ENCODE measurements at regions not wholly inside any gene's neighbourhood (a gene's known extent, or its start where the extent isn't known, plus 50 kb on each side); places are given as distances from the start of the nearest gene placed in this dataset.

GRCh38 chr16:73670836-73671820 is 623.2 kb upstream of the ZFHX3 start:
- no peak overlapping the region for H2BK120ac ChIP-seq (ENCODE audit: low read depth, low read length)
- H3K4me1 ChIP-seq (ENCODE audit: control insufficient read depth, insufficient read depth, low read depth, low read length) = no peaks in the 10 kb centered on the region
- no peak overlapping the region for H4K91ac ChIP-seq (ENCODE audit: low read length)
- no peak overlapping the region for H3K14ac ChIP-seq (ENCODE audit: low read length in 2 of 2)
- H2BK12ac ChIP-seq (ENCODE audit: low read length in 2 of 2) = no peak overlapping the region
- 67% methylated on average over 9 of the region's 11 CpGs for WGBS
- peaks cover 10% of the 10 kb centered on the region for H3K9me3 ChIP-seq (ENCODE audit: control insufficient read depth, low read length)
- no peaks in the 10 kb centered on the region for H3K27me3 ChIP-seq (ENCODE audit: control insufficient read depth in 1 of 2, insufficient read depth in 1 of 2, low read length in 2 of 2)
- no peak overlapping the region for H3K4ac ChIP-seq (ENCODE audit: low read depth in 1 of 2, low read length in 2 of 2)
- H2BK15ac ChIP-seq (ENCODE audit: low read depth, poor library complexity, severe bottlenecking) = no peak overlapping the region
- H4K8ac ChIP-seq (ENCODE audit: low read length) = no peak overlapping the region
- H3K27ac ChIP-seq (ENCODE audit: low read length, poor library complexity, severe bottlenecking) = no peak overlapping the region
- no peaks in the 10 kb centered on the region for H3K79me1 ChIP-seq (replicated peaks; ENCODE audit: low read length, poor library complexity, severe bottlenecking)
- no peak overlapping the region for H3K18ac ChIP-seq (ENCODE audit: low read depth in 1 of 2, low read length in 2 of 2)
- H3K23ac ChIP-seq (ENCODE audit: low read length in 2 of 2) = no peak overlapping the region
- no peak overlapping the region for H3K9ac ChIP-seq (ENCODE audit: low read length)
- no peak for DNase-seq
- no peak overlapping the region for H3K4me3 ChIP-seq (ENCODE audit: insufficient read depth in 1 of 2, low read depth in 1 of 2, low read length in 2 of 2)
- H2AK5ac ChIP-seq (ENCODE audit: low read length, severe bottlenecking) = no peak overlapping the region
- H3K36me3 ChIP-seq (ENCODE audit: control insufficient read depth in 1 of 2, insufficient read depth in 2 of 2, low read depth in 1 of 2, low read length in 2 of 2) = no peaks in the 10 kb centered on the region
- H3K4me2 ChIP-seq (ENCODE audit: low read length, poor library complexity, severe bottlenecking) = no peak overlapping the region
- no peak overlapping the region for H2AFZ ChIP-seq (ENCODE audit: low read depth, low read length)
- no peak overlapping the region for H2BK5ac ChIP-seq (ENCODE audit: low read depth, low read length, poor library complexity, severe bottlenecking)

- H3K18ac ChIP-seq (ENCODE audit: low read depth in 1 of 2, low read length in 2 of 2) = no peak overlapping the region
- H2BK120ac ChIP-seq (ENCODE audit: low read depth, low read length) = no peak overlapping the region
- 53% methylated on average over 3 of the region's 4 CpGs for WGBS
- H3K9me3 ChIP-seq (ENCODE audit: control insufficient read depth, low read length) = peaks cover 4% of the 10 kb centered on the region
- no peak overlapping the region for H3K9ac ChIP-seq (ENCODE audit: low read length)
- H3K4ac ChIP-seq (ENCODE audit: low read depth in 1 of 2, low read length in 2 of 2) = no peak overlapping the region
- no peaks in the 10 kb centered on the region for H3K79me1 ChIP-seq (replicated peaks; ENCODE audit: low read length, poor library complexity, severe bottlenecking)
- H3K4me2 ChIP-seq (ENCODE audit: low read length, poor library complexity, severe bottlenecking) = no peak overlapping the region
- H3K27ac ChIP-seq (ENCODE audit: low read length, poor library complexity, severe bottlenecking) = no peak overlapping the region
- H3K4me3 ChIP-seq (ENCODE audit: insufficient read depth in 1 of 2, low read depth in 1 of 2, low read length in 2 of 2) = no peak overlapping the region
- DNase-seq = no peak
- no peak overlapping the region for H2AK5ac ChIP-seq (ENCODE audit: low read length, severe bottlenecking)
- H3K23ac ChIP-seq (ENCODE audit: low read length in 2 of 2) = no peak overlapping the region
- H3K4me1 ChIP-seq (ENCODE audit: control insufficient read depth, insufficient read depth, low read depth, low read length) = no peaks in the 10 kb centered on the region
- H2AFZ ChIP-seq (ENCODE audit: low read depth, low read length) = no peak overlapping the region
- H4K8ac ChIP-seq (ENCODE audit: low read length) = no peak overlapping the region
- no peak overlapping the region for H2BK15ac ChIP-seq (ENCODE audit: low read depth, poor library complexity, severe bottlenecking)
- H4K91ac ChIP-seq (ENCODE audit: low read length) = no peak overlapping the region
- H2BK12ac ChIP-seq (ENCODE audit: low read length in 2 of 2) = no peak overlapping the region
- H3K36me3 ChIP-seq (ENCODE audit: control insufficient read depth in 1 of 2, insufficient read depth in 2 of 2, low read depth in 1 of 2, low read length in 2 of 2) = no peaks in the 10 kb centered on the region
- no peak overlapping the region for H3K14ac ChIP-seq (ENCODE audit: low read length in 2 of 2)
- H3K27me3 ChIP-seq (ENCODE audit: control insufficient read depth in 1 of 2, insufficient read depth in 1 of 2, low read length in 2 of 2) = no peaks in the 10 kb centered on the region
- H2BK5ac ChIP-seq (ENCODE audit: low read depth, low read length, poor library complexity, severe bottlenecking) = no peak overlapping the region
Measured at GRCh38 chr16:73669535-73670274, 621.8 kb upstream of the ZFHX3 start.

GRCh38 chr16:73663720-73664119 is 615.8 kb upstream of the ZFHX3 start:
- Histone ChIP-seq H3K27me3 (ENCODE audit: control insufficient read depth in 1 of 2, insufficient read depth in 1 of 2, low read length in 2 of 2) (no peaks in the 10 kb centered on the region), H3K9me3 (ENCODE audit: control insufficient read depth, low read length) (peaks cover 4% of the 10 kb centered on the region), H2AFZ (ENCODE audit: low read depth, low read length) (no peak overlapping the region), H3K4ac (ENCODE audit: low read depth in 1 of 2, low read length in 2 of 2) (no peak overlapping the region), H4K8ac (ENCODE audit: low read length) (no peak overlapping the region), H4K91ac (ENCODE audit: low read length) (no peak overlapping the region), H2BK15ac (ENCODE audit: low read depth, poor library complexity, severe bottlenecking) (no peak overlapping the region), H3K79me1 (replicated peaks; ENCODE audit: low read length, poor library complexity, severe bottlenecking) (no peaks in the 10 kb centered on the region), H2AK5ac (ENCODE audit: low read length, severe bottlenecking) (no peak overlapping the region), H2BK5ac (ENCODE audit: low read depth, low read length, poor library complexity, severe bottlenecking) (no peak overlapping the region), H3K23ac (ENCODE audit: low read length in 2 of 2) (no peak overlapping the region), H2BK12ac (ENCODE audit: low read length in 2 of 2) (no peak overlapping the region), H3K4me1 (ENCODE audit: control insufficient read depth, insufficient read depth, low read depth, low read length) (no peaks in the 10 kb centered on the region), H3K18ac (ENCODE audit: low read depth in 1 of 2, low read length in 2 of 2) (no peak overlapping the region), H3K27ac (ENCODE audit: low read length, poor library complexity, severe bottlenecking) (no peak overlapping the region), H3K9ac (ENCODE audit: low read length) (no peak overlapping the region), H3K4me3 (ENCODE audit: insufficient read depth in 1 of 2, low read depth in 1 of 2, low read length in 2 of 2) (no peak overlapping the region), H3K14ac (ENCODE audit: low read length in 2 of 2) (no peak overlapping the region), H3K36me3 (ENCODE audit: control insufficient read depth in 1 of 2, insufficient read depth in 2 of 2, low read depth in 1 of 2, low read length in 2 of 2) (no peaks in the 10 kb centered on the region), H2BK120ac (ENCODE audit: low read depth, low read length) (no peak overlapping the region), H3K4me2 (ENCODE audit: low read length, poor library complexity, severe bottlenecking) (no peak overlapping the region)
- no peak for DNase-seq
- WGBS = 78% methylated on average over 1 of the region's 2 CpGs

- Histone ChIP-seq H3K9ac (ENCODE audit: low read length) (no peak overlapping the region), H3K4me2 (ENCODE audit: low read length, poor library complexity, severe bottlenecking) (no peak overlapping the region), H3K36me3 (ENCODE audit: control insufficient read depth in 1 of 2, insufficient read depth in 2 of 2, low read depth in 1 of 2, low read length in 2 of 2) (no peaks in the 10 kb centered on the region), H2AFZ (ENCODE audit: low read depth, low read length) (no peak overlapping the region), H2BK15ac (ENCODE audit: low read depth, poor library complexity, severe bottlenecking) (no peak overlapping the region), H4K91ac (ENCODE audit: low read length) (no peak overlapping the region), H3K4me3 (ENCODE audit: insufficient read depth in 1 of 2, low read depth in 1 of 2, low read length in 2 of 2) (no peak overlapping the region), H3K27ac (ENCODE audit: low read length, poor library complexity, severe bottlenecking) (no peak overlapping the region), H3K18ac (ENCODE audit: low read depth in 1 of 2, low read length in 2 of 2) (no peak overlapping the region), H2BK5ac (ENCODE audit: low read depth, low read length, poor library complexity, severe bottlenecking) (no peak overlapping the region), H3K14ac (ENCODE audit: low read length in 2 of 2) (no peak overlapping the region), H2BK120ac (ENCODE audit: low read depth, low read length) (no peak overlapping the region), H3K23ac (ENCODE audit: low read length in 2 of 2) (no peak overlapping the region), H3K9me3 (ENCODE audit: control insufficient read depth, low read length) (peaks cover 9% of the 10 kb centered on the region), H3K4me1 (ENCODE audit: control insufficient read depth, insufficient read depth, low read depth, low read length) (no peaks in the 10 kb centered on the region), H2BK12ac (ENCODE audit: low read length in 2 of 2) (no peak overlapping the region), H3K79me1 (replicated peaks; ENCODE audit: low read length, poor library complexity, severe bottlenecking) (no peaks in the 10 kb centered on the region), H4K8ac (ENCODE audit: low read length) (no peak overlapping the region), H2AK5ac (ENCODE audit: low read length, severe bottlenecking) (no peak overlapping the region), H3K4ac (ENCODE audit: low read depth in 1 of 2, low read length in 2 of 2) (no peak overlapping the region), H3K27me3 (ENCODE audit: control insufficient read depth in 1 of 2, insufficient read depth in 1 of 2, low read length in 2 of 2) (no peaks in the 10 kb centered on the region)
- WGBS = no CpG with 5 or more reads among the region's 2 CpGs
- DNase-seq = no peak
Measured at GRCh38 chr16:73636196-73636595, 588.3 kb upstream of the ZFHX3 start.

Measured in mesenchymal stem cell (in vitro differentiated cells and primary cell).